Erythroblast (primary cell): ENCODE measurements at regions not wholly inside any gene's neighbourhood (a gene's known extent, or its start where the extent isn't known, plus 50 kb on each side); places are given as distances from the start of the nearest gene placed in this dataset.

Experiments used
- GATA1 ChIP-seq: IDR thresholded peaks from 2 replicates; pipeline ENCODE4 v1.6.1; 2011; ENCODE audit warnings: low read depth, mild to moderate bottlenecking, control low read depth, low read length, moderate library complexity
- POLR2A ChIP-seq: IDR thresholded peaks from 2 replicates; pipeline ENCODE4 v1.6.1; 2011; ENCODE audit warnings: mild to moderate bottlenecking, low read length

- TF ChIP-seq POLR2A: no peak
- TF ChIP-seq GATA1: no peak
Measured at GRCh38 chr5:104708027-104708426, 1145.4 kb upstream of the NUDT12 start.
